B cell (primary cell): ENCODE measurements at regions not wholly inside any gene's neighbourhood (a gene's known extent, or its start where the extent isn't known, plus 50 kb on each side); places are given as distances from the start of the nearest gene placed in this dataset.

ENCODE experiments used
- ATAC-seq: fragments of 200-7000 bp; cut with Tn5 transposase; one replicate; pipeline ENCODE4 v1.10.0; 2021; ENCODE audit warnings: low read depth, mild to moderate bottlenecking, moderate number of reproducible peaks, moderate library complexity
- CTCF ChIA-PET: fragments of 350-600 bp; sonication (Branson Sonifier 250); formaldehyde crosslinking; loops from one replicate; lab custom pipeline; 2021; ENCODE audit warnings: antibody characterized with exemption, inconsistent platforms; lab: Charles Lee
- POLR2A ChIA-PET: fragments of 350-600 bp; sonication (Branson Sonifier 250); formaldehyde crosslinking; loops from one replicate; lab custom pipeline; 2021; ENCODE audit warnings: antibody characterized with exemption; lab: Charles Lee
- DNase-seq: peaks from one replicate; pipeline ENCODE4 v3.0.0; 2013
- H2AFZ ChIP-seq: 2 replicates; pipeline ENCODE4 v1.6.1; 2012; ENCODE audit warnings: mild to moderate bottlenecking, low read depth, low read length; ENCODE audit not compliant: insufficient read depth, poor library complexity, severe bottlenecking
- H3K27ac ChIP-seq, 2 donors: 1 replicate in 1 of 2; 2 replicates in 1 of 2; pipeline ENCODE4 v1.5.1; 2012 to 2013; ENCODE audit warnings: low read length in 2 of 2, mild to moderate bottlenecking in 2 of 2, moderate library complexity in 1 of 2
- H3K27me3 ChIP-seq, 4 experiments: fragments of 200-600 bp in 1 of 4; sonication (generic) in 1 of 4; replicated peaks in 1 of 4; 1 replicate in 2 of 4; 2 replicates in 2 of 4; pipeline versions ENCODE4 v1.6.1 to v1.7.0; 2013 to 2016; ENCODE audit warnings: low read length in 3 of 4, mild to moderate bottlenecking in 2 of 4, mixed read lengths in 1 of 4, moderate library complexity in 1 of 4; ENCODE audit not compliant: insufficient read depth in 4 of 4, control insufficient read depth in 3 of 4; ENCODE audit errors: control extremely low read depth in 1 of 4
- H3K36me3 ChIP-seq, 2 experiments: replicated peaks in 1 of 2; 1 replicate in 1 of 2; 2 replicates in 1 of 2; pipeline versions ENCODE4 v1.6.1 to v1.7.1; 2013; ENCODE audit warnings: low read length in 1 of 2; ENCODE audit not compliant: insufficient read depth in 2 of 2, control insufficient read depth in 1 of 2; ENCODE audit errors: control extremely low read depth in 1 of 2, extremely low read depth in 1 of 2
- H3K4me1 ChIP-seq, 2 donors: fragments of 200-600 bp in 1 of 2; sonication (generic) in 1 of 2; 1 replicate in 1 of 2; 2 replicates in 1 of 2; pipeline versions ENCODE4 v1.5.1 to v1.6.1; 2013 to 2017; ENCODE audit warnings: low read length in 2 of 2; ENCODE audit not compliant: control insufficient read depth in 2 of 2, insufficient read depth in 2 of 2
- H3K4me2 ChIP-seq: replicated peaks from 2 replicates; pipeline ENCODE3; 2012; ENCODE audit warnings: mild to moderate bottlenecking, low read depth, low read length; ENCODE audit not compliant: poor library complexity, severe bottlenecking
- H3K4me3 ChIP-seq, 5 experiments: fragments of 200-600 bp in 1 of 5; sonication (generic) in 1 of 5; 1 replicate in 3 of 5; 2 replicates in 2 of 5; pipeline versions ENCODE4 v1.5.1 to v1.7.0; 2011 to 2016; ENCODE audit warnings: low read length in 4 of 5, mild to moderate bottlenecking in 4 of 5, low read depth in 2 of 5, control low read depth in 1 of 5, moderate library complexity in 1 of 5; ENCODE audit not compliant: insufficient read depth in 1 of 5; ENCODE audit errors: control extremely low read depth in 1 of 5, extremely low read depth in 1 of 5
- H3K79me2 ChIP-seq: fragments of 200-600 bp; sonication (generic); one replicate; pipeline ENCODE4 v1.6.0; 2016; ENCODE audit warnings: low read length; ENCODE audit not compliant: control insufficient read depth, insufficient read depth
- H3K9ac ChIP-seq: fragments of 200-600 bp; sonication (generic); 2 replicates; pipeline ENCODE4 v1.6.1; 2017; ENCODE audit warnings: mild to moderate bottlenecking, low read length, moderate library complexity
- H3K9me3 ChIP-seq, 3 donors: one replicate each; pipeline versions ENCODE4 v1.6.1 to v1.7.1; 2013; ENCODE audit warnings: low read length in 2 of 3; ENCODE audit not compliant: control insufficient read depth in 2 of 3, insufficient read depth in 1 of 3; ENCODE audit errors: control extremely low read depth in 1 of 3
- H4K20me1 ChIP-seq: 2 replicates; pipeline ENCODE4 v1.6.0; 2012; ENCODE audit warnings: mild to moderate bottlenecking, low read length; ENCODE audit not compliant: insufficient read depth, control insufficient read depth, poor library complexity, severe bottlenecking
- H3K27ac Mint-ChIP-seq: one replicate; pipeline ENCODE4 v1.8.0; 2021; ENCODE audit warnings: mixed read lengths
- H3K27me3 Mint-ChIP-seq: one replicate; pipeline ENCODE4 v1.8.0; 2021; ENCODE audit warnings: mixed read lengths
- H3K4me1 Mint-ChIP-seq: one replicate; pipeline ENCODE4 v1.8.0; 2021; ENCODE audit warnings: mixed read lengths
- H3K4me3 Mint-ChIP-seq: one replicate; pipeline ENCODE4 v1.8.0; 2021; ENCODE audit warnings: mixed read lengths
- H3K9me3 Mint-ChIP-seq: one replicate; pipeline ENCODE4 v1.8.0; 2022; ENCODE audit warnings: mixed read lengths; ENCODE audit not compliant: insufficient read depth
- EZH2 ChIP-seq: IDR thresholded peaks from 2 replicates; pipeline ENCODE4 v1.6.1; 2012; ENCODE audit warnings: borderline replicate concordance, low read depth, mild to moderate bottlenecking, moderate library complexity, low read length; ENCODE audit not compliant: insufficient read depth, poor library complexity, severe bottlenecking
- WGBS: methylation state at CpG from one replicate; pipeline ENCODE4 v1.1.5; 2013; ENCODE audit warnings: missing lambda C conversion rate; ENCODE audit not compliant: insufficient coverage; 5-methylcytosine and 5-hydroxymethylcytosine counted together
- intact Hi-C: fragments of 100-400 bp; cut with micrococcal nuclease; formaldehyde crosslinking; loops from one replicate; pipeline ENCODE4 v1.10.0; 2022
- TF ChIP-seq, protein P1 (sequence below): fragments of 200-600 bp; IDR thresholded peaks from one replicate; pipeline ENCODE4 v1.8.0; 2022; ENCODE audit warnings: antibody characterized with exemption, mild to moderate bottlenecking

DNA sequence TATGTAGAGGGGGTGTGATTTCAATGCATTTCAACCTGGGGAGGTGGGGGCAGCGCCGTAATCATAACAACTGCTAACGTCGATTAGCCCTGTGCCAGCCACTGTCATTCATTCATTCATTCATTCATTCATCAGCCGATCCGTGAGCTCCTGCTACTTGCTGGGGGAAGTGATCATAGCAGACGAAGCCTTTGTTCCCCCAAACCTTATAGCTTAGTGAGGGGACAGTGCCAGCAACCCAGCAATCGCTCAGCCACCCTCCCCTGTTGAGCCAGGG, 106.5 kb upstream of the GSE1 start:
- Histone ChIP-seq H3K79me2 (no peaks in the 10 kb centered on the region), H3K4me3 (no peak overlapping the region), H3K4me1 (no peaks in the 10 kb centered on the region), H3K9ac (no peak overlapping the region), H3K4me2 (no peak overlapping the region), H3K9me3 (peaks cover 0 to 3% (median 0%) of the 10 kb centered on the region in 3 donors), H3K27ac (no peak overlapping the region), H3K36me3 (no peaks in the 10 kb centered on the region), H2AFZ (no peak overlapping the region), H4K20me1 (no peaks in the 10 kb centered on the region), H3K27me3 (peaks cover 0 to under 1% (median 0%) of the 10 kb centered on the region in 4 experiments)
- CTCF ChIA-PET, result no interaction called here
- POLR2A ChIA-PET, result no interaction called here
- WGBS, result 96% methylated on average over 6 of the region's 8 CpGs
- no peak overlapping the region for H3K4me3 Mint-ChIP-seq
- H3K4me1 Mint-ChIP-seq, result no peaks in the 10 kb centered on the region
- DNase-seq (no peak), ATAC-seq (no peak)
- H3K27me3 Mint-ChIP-seq, result peaks cover 2% of the 10 kb centered on the region
- no peak overlapping the region for H3K27ac Mint-ChIP-seq
- intact Hi-C loops, result no loop called here
- no peaks in the 10 kb centered on the region for H3K9me3 Mint-ChIP-seq
- TF ChIP-seq, protein P1, sequence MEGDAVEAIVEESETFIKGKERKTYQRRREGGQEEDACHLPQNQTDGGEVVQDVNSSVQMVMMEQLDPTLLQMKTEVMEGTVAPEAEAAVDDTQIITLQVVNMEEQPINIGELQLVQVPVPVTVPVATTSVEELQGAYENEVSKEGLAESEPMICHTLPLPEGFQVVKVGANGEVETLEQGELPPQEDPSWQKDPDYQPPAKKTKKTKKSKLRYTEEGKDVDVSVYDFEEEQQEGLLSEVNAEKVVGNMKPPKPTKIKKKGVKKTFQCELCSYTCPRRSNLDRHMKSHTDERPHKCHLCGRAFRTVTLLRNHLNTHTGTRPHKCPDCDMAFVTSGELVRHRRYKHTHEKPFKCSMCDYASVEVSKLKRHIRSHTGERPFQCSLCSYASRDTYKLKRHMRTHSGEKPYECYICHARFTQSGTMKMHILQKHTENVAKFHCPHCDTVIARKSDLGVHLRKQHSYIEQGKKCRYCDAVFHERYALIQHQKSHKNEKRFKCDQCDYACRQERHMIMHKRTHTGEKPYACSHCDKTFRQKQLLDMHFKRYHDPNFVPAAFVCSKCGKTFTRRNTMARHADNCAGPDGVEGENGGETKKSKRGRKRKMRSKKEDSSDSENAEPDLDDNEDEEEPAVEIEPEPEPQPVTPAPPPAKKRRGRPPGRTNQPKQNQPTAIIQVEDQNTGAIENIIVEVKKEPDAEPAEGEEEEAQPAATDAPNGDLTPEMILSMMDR, result no peak
- TF ChIP-seq EZH2, result no peak

DNA sequence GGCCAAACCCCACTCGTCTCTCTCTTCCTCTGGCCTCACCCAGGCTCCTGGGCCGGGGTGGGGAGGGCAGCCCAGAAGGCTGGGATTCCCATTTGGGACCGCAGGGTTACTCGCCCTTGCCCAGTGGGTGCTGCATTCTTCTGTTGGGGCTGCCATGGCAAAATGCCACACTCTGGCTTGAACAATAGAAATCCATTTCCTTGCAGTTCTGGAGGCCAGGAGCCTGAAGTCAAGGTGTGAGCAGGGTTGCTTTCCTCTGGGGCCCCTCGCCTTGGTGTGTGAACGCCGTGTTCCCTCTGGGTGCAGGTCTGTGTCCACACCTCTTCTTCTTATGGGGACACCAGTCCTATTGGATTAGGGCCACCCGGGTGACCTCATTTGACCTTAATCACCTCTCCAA, 105.8 kb upstream of the GSE1 start:
- intact Hi-C loops, result no loop called here
- no peak overlapping the region for H3K27ac ChIP-seq
- H3K9me3 ChIP-seq, result peaks cover 0 to 3% (median 0%) of the 10 kb centered on the region in 3 donors
- H3K27me3 Mint-ChIP-seq, result peaks cover 4% of the 10 kb centered on the region
- no peaks in the 10 kb centered on the region for H3K4me1 Mint-ChIP-seq
- H3K27me3 ChIP-seq, result no peaks in the 10 kb centered on the region
- no peak overlapping the region for H3K4me3 ChIP-seq
- WGBS, result 84% methylated on average over 8 of the region's 8 CpGs
- no peak overlapping the region for H3K9ac ChIP-seq
- H2AFZ ChIP-seq, result no peak overlapping the region
- ChIA-PET CTCF (no interaction called here), POLR2A (no interaction called here)
- no peak overlapping the region for H3K4me2 ChIP-seq
- no peaks in the 10 kb centered on the region for H3K36me3 ChIP-seq
- no peaks in the 10 kb centered on the region for H3K4me1 ChIP-seq
- no peaks in the 10 kb centered on the region for H3K79me2 ChIP-seq
- TF ChIP-seq, protein P1, result no peak
- no peak for TF ChIP-seq EZH2
- no peak overlapping the region for H3K4me3 Mint-ChIP-seq
- ATAC-seq, result no peak
- no peak for DNase-seq
- no peaks in the 10 kb centered on the region for H4K20me1 ChIP-seq
- no peaks in the 10 kb centered on the region for H3K9me3 Mint-ChIP-seq
- no peak overlapping the region for H3K27ac Mint-ChIP-seq
